ENCODE measurements at regions not wholly inside any gene's neighbourhood (a gene's known extent, or its start where the extent isn't known, plus 50 kb on each side); places are given as distances from the start of the nearest gene placed in this dataset.
A peak's percentile ranks its signal among the peaks of the same experiment; 100 is the strongest.

GRCh38 chr13:31629085-31629780, 110.1 kb upstream of the RXFP2 start:
- BruUV-seq (replicated peaks), result no TSS peak
- no peaks in the 10 kb centered on the region for H3K36me3 ChIP-seq (ENCODE audit: low read depth, low read length)
- no peak overlapping the region for H3K9ac ChIP-seq (ENCODE audit: low read length)
- no peak overlapping the region for H2AFZ ChIP-seq (ENCODE audit: low read length)
- no peaks in the 10 kb centered on the region for H3K27me3 ChIP-seq (ENCODE audit: low read length)
- no peak overlapping the region for H3K4me3 ChIP-seq (ENCODE audit: low read length)
- no peak for ATAC-seq
- ChIA-PET POLR2A (ENCODE audit: unreplicated experiment) (no interaction called here), CTCF (no interaction called here)
- no peak overlapping the region for H3K27ac ChIP-seq (ENCODE audit: low read length)
- H3K9me2 ChIP-seq (replicated peaks; ENCODE audit: low read length), result no peaks in the 10 kb centered on the region
- no peak overlapping the region for H3K4me2 ChIP-seq (ENCODE audit: low read length)
- no peaks in the 10 kb centered on the region for H3K4me1 ChIP-seq (ENCODE audit: insufficient read depth, low read length)
- no peaks in the 10 kb centered on the region for H3K9me3 ChIP-seq (ENCODE audit: low read length)
- H4K20me1 ChIP-seq (ENCODE audit: low read length), result no peaks in the 10 kb centered on the region
- no peaks in the 10 kb centered on the region for H3K79me2 ChIP-seq (ENCODE audit: low read length)
- TF ChIP-seq EZH2 (IDR thresholded peaks at IDR 0.05; ENCODE audit: low read length, unreplicated experiment) (no peak), CTCF (conservative IDR thresholded peaks at IDR 0.05; ENCODE audit: low read depth, low read length) (no peak), EZH2phosphoT487 (IDR thresholded peaks at IDR 0.05; ENCODE audit: borderline replicate concordance, low read length) (no peak)
- H3F3A ChIP-seq (ENCODE audit: low read length, unreplicated experiment), result no peaks in the 10 kb centered on the region
- peak; percentile 6 for DNase-seq
- intact Hi-C loops (cut with micrococcal nuclease), result no loop called here

GRCh38 chr13:31631071-31631470, 108.3 kb upstream of the RXFP2 start:
- Histone ChIP-seq H3K4me1 (ENCODE audit: insufficient read depth, low read length) (no peaks in the 10 kb centered on the region), H3K9me2 (replicated peaks; ENCODE audit: low read length) (no peaks in the 10 kb centered on the region), H3K79me2 (ENCODE audit: low read length) (no peaks in the 10 kb centered on the region), H4K20me1 (ENCODE audit: low read length) (no peaks in the 10 kb centered on the region), H3K27ac (ENCODE audit: low read length) (no peak overlapping the region), H3K9me3 (ENCODE audit: low read length) (no peaks in the 10 kb centered on the region), H3K27me3 (ENCODE audit: low read length) (no peaks in the 10 kb centered on the region), H3F3A (ENCODE audit: low read length, unreplicated experiment) (no peaks in the 10 kb centered on the region), H3K4me3 (ENCODE audit: low read length) (no peak overlapping the region), H3K9ac (ENCODE audit: low read length) (no peak overlapping the region), H3K36me3 (ENCODE audit: low read depth, low read length) (no peaks in the 10 kb centered on the region), H3K4me2 (ENCODE audit: low read length) (no peak overlapping the region), H2AFZ (ENCODE audit: low read length) (no peak overlapping the region)
- TF ChIP-seq CTCF (conservative IDR thresholded peaks at IDR 0.05; ENCODE audit: low read depth, low read length) (no peak), EZH2 (IDR thresholded peaks at IDR 0.05; ENCODE audit: low read length, unreplicated experiment) (no peak), EZH2phosphoT487 (IDR thresholded peaks at IDR 0.05; ENCODE audit: borderline replicate concordance, low read length) (no peak)
- POLR2A ChIA-PET (ENCODE audit: unreplicated experiment), result no interaction called here
- ATAC-seq, result no peak
- CTCF ChIA-PET, result no interaction called here
- intact Hi-C loops (cut with micrococcal nuclease), result no loop called here
- DNase-seq, result no peak
- BruUV-seq (replicated peaks), result no TSS peak

GRCh38 chr13:31631746-31632145, 107.6 kb upstream of the RXFP2 start:
- H3K79me2 ChIP-seq (ENCODE audit: low read length), result no peaks in the 10 kb centered on the region
- H3K4me3 ChIP-seq (ENCODE audit: low read length), result no peak overlapping the region
- no peaks in the 10 kb centered on the region for H3K9me2 ChIP-seq (replicated peaks; ENCODE audit: low read length)
- no peak overlapping the region for H2AFZ ChIP-seq (ENCODE audit: low read length)
- H4K20me1 ChIP-seq (ENCODE audit: low read length), result no peaks in the 10 kb centered on the region
- POLR2A ChIA-PET (ENCODE audit: unreplicated experiment), result no interaction called here
- ATAC-seq (no peak), DNase-seq (no peak)
- H3K4me2 ChIP-seq (ENCODE audit: low read length), result no peak overlapping the region
- BruUV-seq (replicated peaks), result no TSS peak
- intact Hi-C loops (cut with micrococcal nuclease), result no loop called here
- no peak overlapping the region for H3K27ac ChIP-seq (ENCODE audit: low read length)
- no peak for TF ChIP-seq EZH2phosphoT487 (IDR thresholded peaks at IDR 0.05; ENCODE audit: borderline replicate concordance, low read length)
- TF ChIP-seq EZH2 (IDR thresholded peaks at IDR 0.05; ENCODE audit: low read length, unreplicated experiment), result no peak
- TF ChIP-seq CTCF (conservative IDR thresholded peaks at IDR 0.05; ENCODE audit: low read depth, low read length), result no peak
- CTCF ChIA-PET, result no interaction called here
- H3F3A ChIP-seq (ENCODE audit: low read length, unreplicated experiment), result no peaks in the 10 kb centered on the region
- H3K27me3 ChIP-seq (ENCODE audit: low read length), result no peaks in the 10 kb centered on the region
- no peak overlapping the region for H3K9ac ChIP-seq (ENCODE audit: low read length)
- no peaks in the 10 kb centered on the region for H3K9me3 ChIP-seq (ENCODE audit: low read length)
- H3K4me1 ChIP-seq (ENCODE audit: insufficient read depth, low read length), result no peaks in the 10 kb centered on the region
- no peaks in the 10 kb centered on the region for H3K36me3 ChIP-seq (ENCODE audit: low read depth, low read length)
